Astrocyte (in vitro differentiated cells and primary cell): ENCODE measurements at regions not wholly inside any gene's neighbourhood (a gene's known extent, or its start where the extent isn't known, plus 50 kb on each side); places are given as distances from the start of the nearest gene placed in this dataset.

Experiments
- DNase-seq: peaks from one replicate; pipeline ENCODE4 v3.0.0-alpha.2; 2010; ENCODE audit warnings: low read depth
- FAIRE-seq: peaks from 2 replicates; lab custom pipeline; 2011; peaks lifted over from hg19 to GRCh38; lab: Jason Lieb, UNC
- H2AFZ ChIP-seq: 2 replicates; pipeline ENCODE4 v1.6.0; 2012; ENCODE audit warnings: low read depth, low read length, inconsistent platforms
- H3K27ac ChIP-seq: 2 replicates; pipeline ENCODE4 v1.5.1; 2011; ENCODE audit warnings: low read depth, low read length, inconsistent platforms
- H3K27me3 ChIP-seq: 2 replicates; pipeline ENCODE4 v1.6.0; 2011; ENCODE audit warnings: low read length, inconsistent platforms; ENCODE audit not compliant: insufficient read depth
- H3K36me3 ChIP-seq: 2 replicates; pipeline ENCODE4 v1.5.1; 2011; ENCODE audit warnings: low read length, inconsistent platforms; ENCODE audit not compliant: insufficient read depth
- H3K4me1 ChIP-seq: 2 replicates; pipeline ENCODE4 v1.5.1; 2011; ENCODE audit warnings: low read length, inconsistent platforms; ENCODE audit not compliant: insufficient read depth
- H3K4me2 ChIP-seq: 2 replicates; pipeline ENCODE4 v1.6.0; 2012; ENCODE audit warnings: low read length, inconsistent platforms
- H3K4me3 ChIP-seq: 2 replicates; pipeline ENCODE4 v1.5.1; 2011; ENCODE audit warnings: low read depth, mild to moderate bottlenecking, low read length, inconsistent platforms; ENCODE audit not compliant: insufficient read depth
- H3K79me2 ChIP-seq: 2 replicates; pipeline ENCODE4 v1.6.0; 2012; ENCODE audit warnings: mild to moderate bottlenecking, low read length, inconsistent platforms; ENCODE audit not compliant: insufficient read depth
- H3K9ac ChIP-seq: 2 replicates; pipeline ENCODE4 v1.6.0; 2012; ENCODE audit warnings: mild to moderate bottlenecking, low read length, inconsistent platforms
- H3K9me3 ChIP-seq: 2 replicates; pipeline ENCODE4 v1.5.1; 2012; ENCODE audit warnings: low read depth, mild to moderate bottlenecking, low read length, inconsistent platforms; ENCODE audit not compliant: insufficient read depth
- H4K20me1 ChIP-seq: 2 replicates; pipeline ENCODE4 v1.6.0; 2012; ENCODE audit warnings: low read length, inconsistent platforms; ENCODE audit not compliant: insufficient read depth
- H3K27ac Mint-ChIP-seq: one replicate; pipeline ENCODE4 v1.8.0; 2021; ENCODE audit warnings: mild to moderate bottlenecking, mixed read lengths; ENCODE audit not compliant: unreplicated experiment
- H3K27me3 Mint-ChIP-seq: one replicate; pipeline ENCODE4 v1.8.0; 2021; ENCODE audit warnings: low read depth, mixed read lengths; ENCODE audit not compliant: unreplicated experiment
- H3K36me3 Mint-ChIP-seq: one replicate; pipeline ENCODE4 v1.8.0; 2021; ENCODE audit warnings: low read depth, mixed read lengths; ENCODE audit not compliant: unreplicated experiment
- H3K4me1 Mint-ChIP-seq: one replicate; pipeline ENCODE4 v1.8.0; 2021; ENCODE audit warnings: low read depth, mixed read lengths; ENCODE audit not compliant: unreplicated experiment
- H3K4me3 Mint-ChIP-seq: one replicate; pipeline ENCODE4 v1.8.0; 2021; ENCODE audit warnings: mild to moderate bottlenecking, moderate library complexity, mixed read lengths; ENCODE audit not compliant: unreplicated experiment
- H3K9me3 Mint-ChIP-seq: one replicate; pipeline ENCODE4 v1.8.0; 2021; ENCODE audit warnings: mild to moderate bottlenecking, mixed read lengths; ENCODE audit not compliant: unreplicated experiment
- CTCF ChIP-seq: IDR thresholded peaks from 2 replicates; pipeline ENCODE4 v1.5.1; 2011; ENCODE audit warnings: low read depth, mild to moderate bottlenecking, inconsistent platforms, low read length, moderate library complexity; ENCODE audit not compliant: insufficient read depth
- EZH2 ChIP-seq: IDR thresholded peaks from 2 replicates; pipeline ENCODE4 v1.6.1; 2012; ENCODE audit warnings: mild to moderate bottlenecking, low read length, inconsistent platforms; ENCODE audit not compliant: insufficient read depth

- Mint-ChIP-seq H3K27ac (no peak overlapping the region), H3K36me3 (no peaks in the 10 kb centered on the region), H3K9me3 (peaks cover 17% of the 10 kb centered on the region), H3K4me3 (no peak overlapping the region), H3K4me1 (no peaks in the 10 kb centered on the region), H3K27me3 (no peaks in the 10 kb centered on the region)
- no peaks in the 10 kb centered on the region for H3K27me3 ChIP-seq
- no peaks in the 10 kb centered on the region for H3K36me3 ChIP-seq
- H3K4me1 ChIP-seq: no peaks in the 10 kb centered on the region
- H3K79me2 ChIP-seq: no peaks in the 10 kb centered on the region
- H3K9me3 ChIP-seq: no peaks in the 10 kb centered on the region
- no peaks in the 10 kb centered on the region for H4K20me1 ChIP-seq
- H2AFZ ChIP-seq: no peak overlapping the region
- H3K27ac ChIP-seq: no peak overlapping the region
- H3K4me2 ChIP-seq: no peak overlapping the region
- DNase-seq: no peak
- no peak for FAIRE-seq
- H3K4me3 ChIP-seq: no peak overlapping the region
- no peak overlapping the region for H3K9ac ChIP-seq
- no peak for TF ChIP-seq CTCF
- TF ChIP-seq EZH2: no peak
Observed at GRCh38 chrX:1894026-1894294, 279.1 kb downstream of the ASMT start.

- no peaks in the 10 kb centered on the region for H4K20me1 ChIP-seq
- no peaks in the 10 kb centered on the region for H3K36me3 ChIP-seq
- peak overlapping the region; percentile 32 for H2AFZ ChIP-seq
- H3K27ac ChIP-seq: no peak overlapping the region
- H3K4me3 Mint-ChIP-seq: no peak overlapping the region
- no peak overlapping the region for H3K27ac Mint-ChIP-seq
- no peaks in the 10 kb centered on the region for H3K79me2 ChIP-seq
- FAIRE-seq: no peak
- H3K27me3 Mint-ChIP-seq: no peaks in the 10 kb centered on the region
- no peak overlapping the region for H3K9ac ChIP-seq
- H3K4me1 ChIP-seq: no peaks in the 10 kb centered on the region
- H3K27me3 ChIP-seq: no peaks in the 10 kb centered on the region
- no peaks in the 10 kb centered on the region for H3K9me3 ChIP-seq
- no peak overlapping the region for H3K4me3 ChIP-seq
- no peaks in the 10 kb centered on the region for H3K36me3 Mint-ChIP-seq
- H3K4me1 Mint-ChIP-seq: no peaks in the 10 kb centered on the region
- no peak for DNase-seq
- TF ChIP-seq EZH2 (no peak), CTCF (no peak)
- H3K4me2 ChIP-seq: peak overlapping the region; percentile 18
- peaks cover 15% of the 10 kb centered on the region for H3K9me3 Mint-ChIP-seq
Observed at GRCh38 chrX:1894740-1895139, 279.9 kb downstream of the ASMT start.

- Histone ChIP-seq H2AFZ (no peak overlapping the region), H3K9ac (no peak overlapping the region), H3K9me3 (no peaks in the 10 kb centered on the region), H3K27ac (no peak overlapping the region), H3K79me2 (no peaks in the 10 kb centered on the region), H4K20me1 (no peaks in the 10 kb centered on the region), H3K27me3 (no peaks in the 10 kb centered on the region), H3K4me3 (no peak overlapping the region), H3K4me2 (no peak overlapping the region), H3K4me1 (no peaks in the 10 kb centered on the region), H3K36me3 (no peaks in the 10 kb centered on the region)
- FAIRE-seq (peak; percentile 78), DNase-seq (no peak)
- no peak for TF ChIP-seq CTCF
- no peak for TF ChIP-seq EZH2
- Mint-ChIP-seq H3K4me3 (no peak overlapping the region), H3K27ac (no peak overlapping the region), H3K9me3 (peaks cover 12% of the 10 kb centered on the region), H3K4me1 (no peaks in the 10 kb centered on the region), H3K27me3 (no peaks in the 10 kb centered on the region), H3K36me3 (no peaks in the 10 kb centered on the region)
Observed at GRCh38 chrX:1895583-1895982, 280.7 kb downstream of the ASMT start.
